ENCODE measurements at regions not wholly inside any gene's neighbourhood (a gene's known extent, or its start where the extent isn't known, plus 50 kb on each side); places are given as distances from the start of the nearest gene placed in this dataset.
"Not testable (repeated sequence)": the region's sequence is repeated elsewhere in the genome, so short reads cannot be mapped to it uniquely, and the experiment has no call there.

DNA sequence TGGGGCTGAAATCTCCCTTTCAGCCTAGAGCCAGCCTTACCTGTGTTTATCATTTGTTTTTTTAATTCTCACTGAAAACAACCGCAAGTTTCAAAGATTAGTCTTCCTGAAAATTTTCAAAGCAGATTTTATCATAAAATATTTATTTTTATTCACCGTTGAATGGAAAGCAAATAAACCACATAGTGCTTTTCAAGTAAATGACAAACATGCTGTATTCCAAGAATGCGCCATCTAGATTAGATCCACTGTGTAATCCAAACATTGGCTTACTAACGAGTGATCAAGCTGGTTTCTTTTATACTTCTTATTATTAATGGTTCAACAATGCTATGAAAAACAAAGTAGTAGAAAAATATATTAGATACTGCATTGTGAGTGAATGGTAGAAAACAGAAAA is 1176.2 kb upstream of the IGFBP7 start (continued):
- TF ChIP-seq, protein P1, sequence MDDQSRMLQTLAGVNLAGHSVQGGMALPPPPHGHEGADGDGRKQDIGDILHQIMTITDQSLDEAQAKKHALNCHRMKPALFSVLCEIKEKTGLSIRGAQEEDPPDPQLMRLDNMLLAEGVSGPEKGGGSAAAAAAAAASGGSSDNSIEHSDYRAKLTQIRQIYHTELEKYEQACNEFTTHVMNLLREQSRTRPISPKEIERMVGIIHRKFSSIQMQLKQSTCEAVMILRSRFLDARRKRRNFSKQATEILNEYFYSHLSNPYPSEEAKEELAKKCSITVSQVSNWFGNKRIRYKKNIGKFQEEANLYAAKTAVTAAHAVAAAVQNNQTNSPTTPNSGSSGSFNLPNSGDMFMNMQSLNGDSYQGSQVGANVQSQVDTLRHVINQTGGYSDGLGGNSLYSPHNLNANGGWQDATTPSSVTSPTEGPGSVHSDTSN (IDR thresholded peaks at IDR 0.05; ENCODE audit: insufficient replicate concordance, low read depth, low read length), result no peak
- no peak for TF ChIP-seq LARP7 (IDR thresholded peaks at IDR 0.05)
- no peak for TF ChIP-seq POLR2AphosphoS2 (IDR thresholded peaks at IDR 0.05; ENCODE audit: low read depth, low read length)

DNA sequence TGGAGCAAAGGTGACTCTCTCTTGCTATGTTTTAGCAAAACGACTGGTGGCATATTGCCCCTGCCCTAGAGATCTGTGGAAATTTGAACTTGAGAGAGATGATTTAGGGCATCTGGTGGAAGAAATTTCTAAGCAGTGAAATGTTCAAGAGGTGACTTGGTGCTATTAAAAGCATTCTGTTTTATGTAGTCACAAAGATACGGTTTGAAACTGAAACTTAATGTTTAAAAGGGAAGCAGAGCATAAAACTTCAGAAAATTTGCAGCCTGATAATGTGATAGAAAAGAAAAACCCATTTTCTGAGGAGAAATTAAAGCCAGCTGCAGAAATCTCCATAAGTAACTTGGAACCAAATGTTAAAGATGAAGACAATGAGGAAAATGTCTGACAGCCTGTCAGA is 1170.7 kb upstream of the IGFBP7 start:
- DNase-seq (ENCODE audit: low read depth, low spot score); intact Hi-C loops (cut with micrococcal nuclease; ENCODE audit: unreplicated experiment); CTCF ChIA-PET; H3K9me3 ChIP-seq (replicated peaks; ENCODE audit: control insufficient read depth, insufficient read depth, low read length); BruUV-seq (replicated peaks); POLR2A ChIA-PET; ATAC-seq; H3K9ac ChIP-seq (ENCODE audit: control insufficient read depth, insufficient read depth, low read length); H3K36me3 ChIP-seq (ENCODE audit: control insufficient read depth in 2 of 2, insufficient read depth in 2 of 2, low read length in 1 of 2); RAD21 ChIA-PET (ENCODE audit: unreplicated experiment); H3K4me3 ChIP-seq; H4K20me1 ChIP-seq (ENCODE audit: control insufficient read depth, insufficient read depth); H3K79me2 ChIP-seq (ENCODE audit: control insufficient read depth, insufficient read depth, low read length); FAIRE-seq; SMC1A ChIA-PET (ENCODE audit: uncharacterized antibody, unreplicated experiment); H3K27me3 ChIP-seq (replicated peaks in 1 of 2; ENCODE audit: control insufficient read depth in 2 of 2, insufficient read depth in 2 of 2, low read length in 1 of 2); H3K27ac ChIP-seq (ENCODE audit: control insufficient read depth, insufficient read depth); H3K4me2 ChIP-seq (ENCODE audit: control insufficient read depth, insufficient read depth); H2AFZ ChIP-seq (ENCODE audit: control insufficient read depth, low read depth, low read length); H3K4me1 ChIP-seq (ENCODE audit: control insufficient read depth, insufficient read depth, low read length); in situ Hi-C loops (cut with MboI): not testable (repeated sequence)
- 0% methylated on average over 2 of the region's 2 CpGs for WGBS (ENCODE audit: insufficient coverage, insufficient replicate concordance, low lambda C conversion rate, missing lambda C conversion rate)

DNA sequence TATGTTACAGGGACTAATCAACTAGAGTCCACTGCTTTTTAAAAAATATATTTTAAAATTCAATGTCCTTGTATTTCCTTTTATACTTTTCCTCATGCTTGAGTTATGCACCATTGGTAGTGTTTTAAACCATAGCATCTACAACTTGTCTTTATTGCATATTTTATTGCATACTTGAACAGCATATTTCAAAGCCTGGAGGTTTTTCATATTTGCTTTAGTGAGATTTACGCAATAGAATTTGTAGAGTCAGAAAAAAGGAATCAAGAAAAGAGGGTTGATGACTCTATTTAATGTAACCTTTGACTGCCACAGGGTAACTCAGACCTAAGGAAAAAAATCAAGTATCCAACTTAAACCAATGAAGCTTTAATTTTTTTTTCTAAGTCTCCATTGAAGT is 1165.7 kb upstream of the IGFBP7 start:
- ChIA-PET SMC1A (ENCODE audit: uncharacterized antibody, unreplicated experiment) (interaction anchor here (1.2 kb wide), 1 partner anchor 393 kb away, joined by 3 read pairs; no protein-coding TSS in a partner anchor), POLR2A (no interaction called here), CTCF (no interaction called here), RAD21 (ENCODE audit: unreplicated experiment) (no interaction called here)
- Histone ChIP-seq H3K9ac (ENCODE audit: control insufficient read depth, insufficient read depth, low read length) (no peak overlapping the region), H4K20me1 (ENCODE audit: control insufficient read depth, insufficient read depth) (no peaks in the 10 kb centered on the region), H3K9me3 (replicated peaks; ENCODE audit: control insufficient read depth, insufficient read depth, low read length) (no peaks in the 10 kb centered on the region; the same call in 2 of the 3 replicates), H3K79me2 (ENCODE audit: control insufficient read depth, insufficient read depth, low read length) (no peaks in the 10 kb centered on the region), H3K4me1 (ENCODE audit: control insufficient read depth, insufficient read depth, low read length) (no peaks in the 10 kb centered on the region), H2AFZ (ENCODE audit: control insufficient read depth, low read depth, low read length) (no peak overlapping the region), H3K27ac (ENCODE audit: control insufficient read depth, insufficient read depth) (no peak overlapping the region), H3K4me2 (ENCODE audit: control insufficient read depth, insufficient read depth) (no peak overlapping the region), H3K4me3 (no peak overlapping the region), H3K36me3 (ENCODE audit: control insufficient read depth in 2 of 2, insufficient read depth in 2 of 2, low read length in 1 of 2) (no peaks in the 10 kb centered on the region), H3K27me3 (replicated peaks in 1 of 2; ENCODE audit: control insufficient read depth in 2 of 2, insufficient read depth in 2 of 2, low read length in 1 of 2) (no peaks in the 10 kb centered on the region)
- BruUV-seq (replicated peaks), result no TSS peak
- WGBS (ENCODE audit: insufficient coverage, insufficient replicate concordance, low lambda C conversion rate, missing lambda C conversion rate), result 94% methylated on average over 1 of the region's 1 CpG
- ATAC-seq (no peak), FAIRE-seq (no peak), DNase-seq (ENCODE audit: low read depth, low spot score) (no peak)
- in situ Hi-C loops (cut with MboI), result no loop called here
- intact Hi-C loops (cut with micrococcal nuclease; ENCODE audit: unreplicated experiment), result no loop called here
- TF ChIP-seq IKZF2 (IDR thresholded peaks at IDR 0.05) (no peak), ZNF207 (IDR thresholded peaks at IDR 0.05; ENCODE audit: borderline replicate concordance) (no peak), SPI1 (IDR thresholded peaks at IDR 0.05; ENCODE audit: borderline replicate concordance, insufficient read depth, low read depth, low read length) (no peak)
- TF ChIP-seq, protein P2, sequence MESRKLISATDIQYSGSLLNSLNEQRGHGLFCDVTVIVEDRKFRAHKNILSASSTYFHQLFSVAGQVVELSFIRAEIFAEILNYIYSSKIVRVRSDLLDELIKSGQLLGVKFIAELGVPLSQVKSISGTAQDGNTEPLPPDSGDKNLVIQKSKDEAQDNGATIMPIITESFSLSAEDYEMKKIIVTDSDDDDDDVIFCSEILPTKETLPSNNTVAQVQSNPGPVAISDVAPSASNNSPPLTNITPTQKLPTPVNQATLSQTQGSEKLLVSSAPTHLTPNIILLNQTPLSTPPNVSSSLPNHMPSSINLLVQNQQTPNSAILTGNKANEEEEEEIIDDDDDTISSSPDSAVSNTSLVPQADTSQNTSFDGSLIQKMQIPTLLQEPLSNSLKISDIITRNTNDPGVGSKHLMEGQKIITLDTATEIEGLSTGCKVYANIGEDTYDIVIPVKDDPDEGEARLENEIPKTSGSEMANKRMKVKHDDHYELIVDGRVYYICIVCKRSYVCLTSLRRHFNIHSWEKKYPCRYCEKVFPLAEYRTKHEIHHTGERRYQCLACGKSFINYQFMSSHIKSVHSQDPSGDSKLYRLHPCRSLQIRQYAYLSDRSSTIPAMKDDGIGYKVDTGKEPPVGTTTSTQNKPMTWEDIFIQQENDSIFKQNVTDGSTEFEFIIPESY (IDR thresholded peaks at IDR 0.05), result no peak
- TF ChIP-seq, protein P3, sequence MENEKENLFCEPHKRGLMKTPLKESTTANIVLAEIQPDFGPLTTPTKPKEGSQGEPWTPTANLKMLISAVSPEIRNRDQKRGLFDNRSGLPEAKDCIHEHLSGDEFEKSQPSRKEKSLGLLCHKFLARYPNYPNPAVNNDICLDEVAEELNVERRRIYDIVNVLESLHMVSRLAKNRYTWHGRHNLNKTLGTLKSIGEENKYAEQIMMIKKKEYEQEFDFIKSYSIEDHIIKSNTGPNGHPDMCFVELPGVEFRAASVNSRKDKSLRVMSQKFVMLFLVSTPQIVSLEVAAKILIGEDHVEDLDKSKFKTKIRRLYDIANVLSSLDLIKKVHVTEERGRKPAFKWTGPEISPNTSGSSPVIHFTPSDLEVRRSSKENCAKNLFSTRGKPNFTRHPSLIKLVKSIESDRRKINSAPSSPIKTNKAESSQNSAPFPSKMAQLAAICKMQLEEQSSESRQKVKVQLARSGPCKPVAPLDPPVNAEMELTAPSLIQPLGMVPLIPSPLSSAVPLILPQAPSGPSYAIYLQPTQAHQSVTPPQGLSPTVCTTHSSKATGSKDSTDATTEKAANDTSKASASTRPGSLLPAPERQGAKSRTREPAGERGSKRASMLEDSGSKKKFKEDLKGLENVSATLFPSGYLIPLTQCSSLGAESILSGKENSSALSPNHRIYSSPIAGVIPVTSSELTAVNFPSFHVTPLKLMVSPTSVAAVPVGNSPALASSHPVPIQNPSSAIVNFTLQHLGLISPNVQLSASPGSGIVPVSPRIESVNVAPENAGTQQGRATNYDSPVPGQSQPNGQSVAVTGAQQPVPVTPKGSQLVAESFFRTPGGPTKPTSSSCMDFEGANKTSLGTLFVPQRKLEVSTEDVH (IDR thresholded peaks at IDR 0.05; ENCODE audit: low read depth, partially characterized antibody), result no peak

Measured in GM12878 (cell line).